Gastroesophageal sphincter (tissue), 3 donors: ENCODE measurements at regions not wholly inside any gene's neighbourhood (a gene's known extent, or its start where the extent isn't known, plus 50 kb on each side); places are given as distances from the start of the nearest gene placed in this dataset.

ENCODE experiments used
- CTCF ChIP-seq, 4 experiments: fragments of 200-600 bp in 2 of 4; fragments of 450-650 bp in 2 of 4; sonication (generic) in 1 of 4; IDR thresholded peaks; one replicate each; pipeline ENCODE4 v1.5.1; 2017 to 2019; ENCODE audit warnings: antibody characterized with exemption in 4 of 4, mild to moderate bottlenecking in 2 of 4, moderate library complexity in 2 of 4
- EP300 ChIP-seq: sonication (generic); formaldehyde crosslinking; IDR thresholded peaks from one replicate; pipeline ENCODE4 v1.6.1; 2017; ENCODE audit warnings: antibody characterized with exemption, mild to moderate bottlenecking
- POLR2A ChIP-seq, 2 donors: fragments of 450-650 bp; IDR thresholded peaks; one replicate each; pipeline ENCODE4 v1.6.1; 2017; ENCODE audit warnings: antibody characterized with exemption in 2 of 2, mild to moderate bottlenecking in 2 of 2, moderate library complexity in 1 of 2
- POLR2AphosphoS5 ChIP-seq: sonication (generic); formaldehyde crosslinking; IDR thresholded peaks from one replicate; pipeline ENCODE4 v1.6.1; 2017; ENCODE audit warnings: antibody characterized with exemption

- TF ChIP-seq CTCF (IDR thresholded peaks at IDR 0.05) = no peak
- TF ChIP-seq POLR2A (IDR thresholded peaks at IDR 0.05) = no peak
- TF ChIP-seq EP300 = no peak
- TF ChIP-seq POLR2AphosphoS5 = no peak
These were observed 501.9 kb downstream of the TRHDE start for GRCh38 chr12:72774023-72774422.
